Mesendoderm (in vitro differentiated cells): ENCODE measurements at regions not wholly inside any gene's neighbourhood (a gene's known extent, or its start where the extent isn't known, plus 50 kb on each side); places are given as distances from the start of the nearest gene placed in this dataset.
"Not testable (repeated sequence)": the region's sequence is repeated elsewhere in the genome, so short reads cannot be mapped to it uniquely, and the experiment has no call there.

Experiments used
- DNase-seq: peaks from one replicate; pipeline ENCODE4 v3.0.0; 2013
- H2AK5ac ChIP-seq: 2 replicates; pipeline ENCODE4 v1.6.1; 2013; ENCODE audit warnings: low read length, inconsistent platforms
- H2BK120ac ChIP-seq: 2 replicates; pipeline ENCODE4 v1.6.1; 2013; ENCODE audit warnings: low read depth, mild to moderate bottlenecking, low read length, moderate library complexity, mixed read lengths
- H2BK15ac ChIP-seq: replicated peaks from 2 replicates; pipeline ENCODE4 v1.6.1; 2013; ENCODE audit warnings: low read depth, mild to moderate bottlenecking, moderate library complexity
- H2BK5ac ChIP-seq: 2 replicates; pipeline ENCODE4 v1.6.1; 2013; ENCODE audit warnings: low read length, inconsistent platforms
- H3K18ac ChIP-seq: 2 replicates; pipeline ENCODE4 v1.6.1; 2013; ENCODE audit warnings: mild to moderate bottlenecking, low read length, mixed read lengths
- H3K23ac ChIP-seq: one replicate; pipeline ENCODE4 v1.6.1; 2013; ENCODE audit warnings: low read length
- H3K27ac ChIP-seq: 2 replicates; pipeline ENCODE4 v1.5.1; 2013; ENCODE audit warnings: low read depth, mild to moderate bottlenecking, inconsistent platforms, low read length, moderate library complexity
- H3K27me3 ChIP-seq: 2 replicates; pipeline ENCODE4 v1.6.1; 2013; ENCODE audit warnings: low read length, control low read depth, mild to moderate bottlenecking, inconsistent platforms; ENCODE audit not compliant: insufficient read depth, poor library complexity
- H3K36me3 ChIP-seq: 2 replicates; pipeline ENCODE4 v1.6.1; 2013; ENCODE audit warnings: low read length, inconsistent platforms; ENCODE audit not compliant: control insufficient read depth, insufficient read depth
- H3K4ac ChIP-seq: one replicate; pipeline ENCODE4 v1.6.1; 2013; ENCODE audit warnings: low read depth, mild to moderate bottlenecking, low read length, moderate library complexity
- H3K4me1 ChIP-seq: 2 replicates; pipeline ENCODE4 v1.6.1; 2013; ENCODE audit warnings: low read depth, low read length, inconsistent platforms; ENCODE audit not compliant: control insufficient read depth
- H3K4me2 ChIP-seq: 2 replicates; pipeline ENCODE4 v1.6.1; 2013; ENCODE audit warnings: low read length
- H3K4me3 ChIP-seq: 2 replicates; pipeline ENCODE4 v1.5.1; 2013; ENCODE audit warnings: mild to moderate bottlenecking, low read length
- H3K56ac ChIP-seq: one replicate; pipeline ENCODE4 v1.6.1; 2013; ENCODE audit warnings: low read length
- H3K79me1 ChIP-seq: 2 replicates; pipeline ENCODE4 v1.6.1; 2013; ENCODE audit warnings: low read length, inconsistent platforms
- H3K79me2 ChIP-seq: 2 replicates; pipeline ENCODE4 v1.6.1; 2013; ENCODE audit warnings: mild to moderate bottlenecking, low read length; ENCODE audit not compliant: control insufficient read depth, insufficient read depth
- H3K9ac ChIP-seq: 2 replicates; pipeline ENCODE4 v1.6.1; 2013; ENCODE audit warnings: low read length, inconsistent platforms
- H4K5ac ChIP-seq: one replicate; pipeline ENCODE4 v1.6.1; 2013; ENCODE audit warnings: low read length
- H4K8ac ChIP-seq: one replicate; pipeline ENCODE4 v1.6.1; 2013; ENCODE audit warnings: low read depth, mild to moderate bottlenecking, control low read depth, low read length, moderate library complexity
- WGBS: extraction: QIAGEN DNeasy Blood & Tissue Kit; methylation state at CpG from one replicate; pipeline ENCODE4 v1.1.7; 2013; ENCODE audit warnings: low lambda C conversion rate, missing lambda C conversion rate; ENCODE audit not compliant: insufficient coverage; ENCODE audit errors: extremely low coverage; 5-methylcytosine and 5-hydroxymethylcytosine counted together

DNA sequence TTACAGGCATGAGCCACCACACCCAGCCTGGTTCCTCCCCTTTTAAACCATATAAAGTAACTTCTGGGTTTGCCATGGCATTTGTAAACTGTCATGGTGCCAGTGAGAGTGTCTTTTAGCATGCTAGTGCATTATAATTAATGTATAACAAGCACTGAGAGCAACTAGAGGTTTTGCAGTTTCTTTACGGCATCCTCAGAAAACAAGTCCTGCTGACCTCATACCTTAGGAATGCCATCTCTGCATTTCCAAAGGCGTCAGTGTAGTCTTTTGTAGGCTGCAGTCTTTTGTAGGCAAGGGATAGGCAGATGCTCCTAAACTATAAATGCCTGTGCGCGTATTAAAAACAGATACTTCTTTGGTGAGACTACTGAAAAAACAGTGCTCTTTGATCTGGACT, 75.0 kb upstream of the EZR start:
- no CpG with 5 or more reads among the region's 4 CpGs for WGBS
- H3K79me1 ChIP-seq = no peaks in the 10 kb centered on the region
- H3K4ac ChIP-seq = no peak overlapping the region
- no peak overlapping the region for H2BK5ac ChIP-seq
- H3K36me3 ChIP-seq = no peaks in the 10 kb centered on the region
- no peak overlapping the region for H3K27ac ChIP-seq
- H3K18ac ChIP-seq = no peak overlapping the region
- no peak overlapping the region for H3K4me3 ChIP-seq
- H3K79me2 ChIP-seq = no peaks in the 10 kb centered on the region
- H2BK120ac ChIP-seq = no peak overlapping the region
- peak; percentile 93 for DNase-seq
- H4K5ac ChIP-seq = no peak overlapping the region
- H2BK15ac ChIP-seq = no peak overlapping the region
- no peak overlapping the region for H4K8ac ChIP-seq
- H3K23ac ChIP-seq = no peak overlapping the region
- no peak overlapping the region for H3K56ac ChIP-seq
- no peaks in the 10 kb centered on the region for H3K4me1 ChIP-seq
- no peaks in the 10 kb centered on the region for H3K27me3 ChIP-seq
- no peak overlapping the region for H2AK5ac ChIP-seq
- no peak overlapping the region for H3K4me2 ChIP-seq
- H3K9ac ChIP-seq = no peak overlapping the region

GRCh38 chr6:158892266-158892665, 73.1 kb upstream of the EZR start:
- no peak overlapping the region for H3K4ac ChIP-seq
- H2BK120ac ChIP-seq = no peak overlapping the region
- no peak overlapping the region for H2AK5ac ChIP-seq
- DNase-seq = no peak
- no peaks in the 10 kb centered on the region for H3K27me3 ChIP-seq
- no peak overlapping the region for H3K18ac ChIP-seq
- H3K36me3 ChIP-seq = no peaks in the 10 kb centered on the region
- no peak overlapping the region for H3K27ac ChIP-seq
- no peaks in the 10 kb centered on the region for H3K4me1 ChIP-seq
- H4K8ac ChIP-seq = no peak overlapping the region
- H4K5ac ChIP-seq = no peak overlapping the region
- H3K79me1 ChIP-seq = no peaks in the 10 kb centered on the region
- no peak overlapping the region for H3K56ac ChIP-seq
- H3K4me3 ChIP-seq = no peak overlapping the region
- no peak overlapping the region for H3K4me2 ChIP-seq
- H2BK5ac ChIP-seq = no peak overlapping the region
- no peak overlapping the region for H3K9ac ChIP-seq
- H2BK15ac ChIP-seq = no peak overlapping the region
- H3K79me2 ChIP-seq = no peaks in the 10 kb centered on the region
- H3K23ac ChIP-seq = no peak overlapping the region
- WGBS = 100% methylated on average over 1 of the region's 3 CpGs

DNA sequence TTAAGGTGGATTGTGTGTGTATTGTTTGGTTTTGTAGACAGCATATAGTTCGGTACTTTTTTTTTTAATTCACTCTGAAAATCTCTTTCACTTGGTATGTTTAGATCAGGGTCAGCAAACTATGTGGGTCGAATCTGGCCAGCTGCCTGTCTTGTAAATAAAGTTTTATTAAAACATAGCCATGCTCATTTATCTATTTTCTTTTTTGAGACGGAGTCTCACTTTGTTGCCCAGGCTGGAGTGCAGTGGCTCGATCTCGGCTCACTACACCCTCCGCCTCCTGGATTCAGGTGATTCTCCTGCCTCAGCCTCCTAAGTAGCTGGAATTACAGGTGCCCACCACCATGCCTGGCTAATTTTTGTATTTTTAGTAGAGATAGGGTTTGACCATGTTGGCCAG, 72.4 kb upstream of the EZR start:
- no CpG with 5 or more reads among the region's 6 CpGs for WGBS
- H3K4me2 ChIP-seq = not testable (repeated sequence)

DNA sequence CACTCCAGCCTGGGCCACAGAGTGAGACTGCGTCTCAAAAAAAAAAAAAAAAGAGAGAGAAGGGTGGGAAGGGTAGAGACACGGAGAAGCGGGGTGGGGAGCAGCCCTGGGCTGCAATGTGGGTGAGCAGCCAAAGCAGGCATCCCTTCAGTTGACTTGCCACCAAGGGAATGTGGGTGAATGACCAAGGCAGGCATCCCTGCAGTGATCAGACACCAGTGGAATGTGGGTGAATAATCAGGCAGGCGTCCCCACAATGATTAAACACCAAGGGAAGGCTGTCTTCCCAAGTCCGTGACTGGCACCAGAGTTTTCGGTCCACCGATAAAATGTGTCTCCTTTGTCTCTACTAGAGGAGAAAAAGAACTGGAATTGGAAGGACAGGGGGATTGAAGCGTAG, 69.0 kb upstream of the EZR start:
- H3K79me2 ChIP-seq, H3K18ac ChIP-seq, H3K23ac ChIP-seq, H2BK5ac ChIP-seq, H2BK120ac ChIP-seq, H3K4me3 ChIP-seq, H3K56ac ChIP-seq, H3K4me1 ChIP-seq, H4K8ac ChIP-seq, H3K9ac ChIP-seq, H3K79me1 ChIP-seq, H3K27me3 ChIP-seq, H3K36me3 ChIP-seq, DNase-seq, H3K27ac ChIP-seq, H4K5ac ChIP-seq, H3K4me2 ChIP-seq, H3K4ac ChIP-seq, H2BK15ac ChIP-seq, H2AK5ac ChIP-seq: not testable (repeated sequence)
- no CpG with 5 or more reads among the region's 8 CpGs for WGBS

More for the DNA sequence above, 72.4 kb upstream of the EZR start:
- not testable (repeated sequence) for DNase-seq, H3K27ac ChIP-seq, H3K4ac ChIP-seq, H3K9ac ChIP-seq, H3K4me1 ChIP-seq, H2BK5ac ChIP-seq, H2AK5ac ChIP-seq, H3K56ac ChIP-seq, H3K27me3 ChIP-seq, H3K79me1 ChIP-seq, H3K18ac ChIP-seq, H3K4me3 ChIP-seq, H3K36me3 ChIP-seq, H4K5ac ChIP-seq, H3K79me2 ChIP-seq, H2BK120ac ChIP-seq, H2BK15ac ChIP-seq, H3K23ac ChIP-seq, H4K8ac ChIP-seq

DNA sequence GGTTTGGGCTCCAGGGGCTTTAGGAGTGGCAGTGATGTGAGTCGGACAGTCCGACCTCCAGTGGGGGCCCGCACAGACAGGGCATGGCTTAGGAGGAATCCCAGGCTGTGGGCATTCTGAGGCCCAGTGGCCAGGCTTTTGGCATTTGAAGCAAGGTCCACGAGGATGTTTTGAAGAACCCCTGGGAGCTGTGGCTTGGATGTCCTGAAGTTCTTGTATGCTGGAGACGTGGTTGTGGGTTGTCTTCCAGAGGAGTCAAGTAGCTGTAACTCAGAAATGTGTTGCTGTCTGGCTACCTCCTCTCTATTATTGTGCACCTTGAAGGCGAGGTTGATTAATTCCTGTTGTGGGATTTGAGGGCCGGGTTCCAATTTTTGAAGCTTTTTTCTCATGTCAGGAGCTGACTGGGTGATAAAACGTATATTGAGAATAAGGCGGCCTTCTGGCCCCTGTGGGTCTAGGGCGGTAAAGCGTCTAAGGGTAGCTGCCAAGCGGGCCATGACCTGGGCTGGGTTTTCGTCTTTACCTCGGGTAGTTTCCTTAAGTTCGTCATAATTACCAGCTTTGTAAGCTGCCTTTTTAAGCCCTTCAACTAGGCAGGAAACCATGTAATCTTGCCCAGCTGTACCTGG, 67.3 kb upstream of the EZR start:
- not testable (repeated sequence) for H3K56ac ChIP-seq, H3K79me2 ChIP-seq, H3K4me1 ChIP-seq, H3K23ac ChIP-seq, H4K5ac ChIP-seq, DNase-seq, H3K9ac ChIP-seq, H3K27ac ChIP-seq, H3K4ac ChIP-seq, H3K4me3 ChIP-seq, H2BK15ac ChIP-seq, H3K4me2 ChIP-seq, H3K18ac ChIP-seq, H2BK5ac ChIP-seq, H2BK120ac ChIP-seq, H4K8ac ChIP-seq, H3K36me3 ChIP-seq, H2AK5ac ChIP-seq, H3K27me3 ChIP-seq, H3K79me1 ChIP-seq
- WGBS = no CpG with 5 or more reads among the region's 15 CpGs

DNA sequence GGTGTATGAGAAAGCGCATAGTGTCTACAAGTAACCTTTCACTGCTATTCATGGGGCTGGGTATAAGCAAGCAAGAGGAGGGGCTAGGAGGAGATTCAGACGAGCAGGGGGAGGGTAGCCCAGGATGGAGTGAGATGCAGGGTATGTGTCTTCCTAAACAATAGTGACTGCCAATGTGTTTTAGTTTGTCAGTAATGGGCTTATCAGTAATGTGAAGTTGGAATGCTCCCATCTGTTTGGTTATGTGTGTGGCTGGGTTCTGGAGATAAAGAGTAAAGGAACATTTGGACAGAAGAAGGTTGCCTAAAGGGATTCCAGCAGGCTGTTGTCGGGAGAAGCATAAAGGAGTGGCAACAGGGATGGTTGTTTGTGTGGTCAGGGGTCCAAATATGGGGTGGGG, 62.7 kb upstream of the EZR start:
- not testable (repeated sequence) for H3K23ac ChIP-seq, H3K79me1 ChIP-seq, H2BK120ac ChIP-seq, H3K9ac ChIP-seq, H3K4me3 ChIP-seq, H4K5ac ChIP-seq, H3K56ac ChIP-seq, H3K79me2 ChIP-seq, DNase-seq, H4K8ac ChIP-seq, H3K27ac ChIP-seq, H3K4ac ChIP-seq, H2BK15ac ChIP-seq, H3K4me2 ChIP-seq, H3K18ac ChIP-seq, H3K27me3 ChIP-seq, H3K4me1 ChIP-seq, H3K36me3 ChIP-seq, H2BK5ac ChIP-seq, H2AK5ac ChIP-seq
- no CpG with 5 or more reads among the region's 3 CpGs for WGBS
